IgD-negative memory B cell (primary cell): ENCODE measurements at regions not wholly inside any gene's neighbourhood (a gene's known extent, or its start where the extent isn't known, plus 50 kb on each side); places are given as distances from the start of the nearest gene placed in this dataset.
"Not testable (repeated sequence)": the region's sequence is repeated elsewhere in the genome, so short reads cannot be mapped to it uniquely, and the experiment has no call there.

Experiments used
- H3K27ac Mint-ChIP-seq, 3 donors: one replicate each; pipeline ENCODE4 v1.8.0; 2020 to 2022; ENCODE audit warnings: mild to moderate bottlenecking in 3 of 3, mixed read lengths in 3 of 3, moderate library complexity in 1 of 3
- H3K27me3 Mint-ChIP-seq: one replicate; pipeline ENCODE4 v1.8.0; 2021; ENCODE audit warnings: mixed read lengths
- H3K36me3 Mint-ChIP-seq: one replicate; pipeline ENCODE4 v1.8.0; 2020; ENCODE audit warnings: mild to moderate bottlenecking, mixed read lengths
- H3K4me1 Mint-ChIP-seq, 3 donors: one replicate each; pipeline ENCODE4 v1.8.0; 2020 to 2022; ENCODE audit warnings: mixed read lengths in 3 of 3, mild to moderate bottlenecking in 1 of 3
- H3K4me3 Mint-ChIP-seq, 4 donors: one replicate each; pipeline ENCODE4 v1.8.0; 2020 to 2022; ENCODE audit warnings: mild to moderate bottlenecking in 4 of 4, mixed read lengths in 4 of 4, moderate library complexity in 3 of 4
- H3K9me3 Mint-ChIP-seq, 3 donors: one replicate each; pipeline ENCODE4 v1.8.0; 2020 to 2021; ENCODE audit warnings: mixed read lengths in 3 of 3, mild to moderate bottlenecking in 1 of 3

GRCh38 chr5:53277491-53277890 lies 167.9 kb upstream of the MOCS2 start:
- Mint-ChIP-seq H3K9me3 (peaks cover 1 to 3% (median 2%) of the 10 kb centered on the region in 3 donors), H3K36me3 (no peaks in the 10 kb centered on the region), H3K4me1 (no peaks in the 10 kb centered on the region), H3K4me3 (no peak overlapping the region), H3K27ac (no peak overlapping the region), H3K27me3 (no peaks in the 10 kb centered on the region)

- no peaks in the 10 kb centered on the region for H3K36me3 Mint-ChIP-seq
Observed at GRCh38 chr5:53287573-53287972, 178.0 kb upstream of the MOCS2 start.

GRCh38 chr5:53288511-53288910 lies 179.0 kb upstream of the MOCS2 start:
- Mint-ChIP-seq H3K36me3 (no peaks in the 10 kb centered on the region), H3K27me3 (peaks cover 2% of the 10 kb centered on the region), H3K4me1 (no peaks in the 10 kb centered on the region), H3K9me3 (peaks cover 0 to 5% (median 2%) of the 10 kb centered on the region in 3 donors), H3K27ac (no peak overlapping the region), H3K4me3 (no peak overlapping the region)

More at GRCh38 chr5:53287573-53287972, 178.0 kb upstream of the MOCS2 start:
- H3K4me1 Mint-ChIP-seq = no peaks in the 10 kb centered on the region
- no peak overlapping the region for H3K27ac Mint-ChIP-seq
- peaks cover 2 to 5% (median 2%) of the 10 kb centered on the region in 3 donors for H3K9me3 Mint-ChIP-seq
- peaks cover 3% of the 10 kb centered on the region for H3K27me3 Mint-ChIP-seq
- H3K4me3 Mint-ChIP-seq = no peak overlapping the region

- no peak overlapping the region for H3K4me3 Mint-ChIP-seq
- no peaks in the 10 kb centered on the region for H3K36me3 Mint-ChIP-seq
- H3K27ac Mint-ChIP-seq = no peak overlapping the region
- H3K4me1 Mint-ChIP-seq = no peaks in the 10 kb centered on the region
- H3K9me3 Mint-ChIP-seq = peaks cover 0 to 5% (median 2%) of the 10 kb centered on the region in 3 donors
- H3K27me3 Mint-ChIP-seq = peaks cover 2% of the 10 kb centered on the region
Observed at GRCh38 chr5:53291047-53291446, 181.5 kb upstream of the MOCS2 start.

- no peak overlapping the region for H3K4me3 Mint-ChIP-seq
- H3K27ac Mint-ChIP-seq = no peak overlapping the region
- H3K36me3 Mint-ChIP-seq = no peaks in the 10 kb centered on the region
- peaks cover 2% of the 10 kb centered on the region for H3K27me3 Mint-ChIP-seq
- H3K9me3 Mint-ChIP-seq = peaks cover 0 to 5% (median 2%) of the 10 kb centered on the region in 3 donors
- H3K4me1 Mint-ChIP-seq = no peaks in the 10 kb centered on the region
Observed at GRCh38 chr5:53291528-53291927, 182.0 kb upstream of the MOCS2 start.

- H3K36me3 Mint-ChIP-seq = no peaks in the 10 kb centered on the region
- H3K4me1 Mint-ChIP-seq = no peaks in the 10 kb centered on the region
- H3K9me3 Mint-ChIP-seq = peaks cover 0 to 2% (median 0%) of the 10 kb centered on the region in 3 donors
- H3K4me3 Mint-ChIP-seq = no peak overlapping the region
- H3K27ac Mint-ChIP-seq = no peak overlapping the region
- H3K27me3 Mint-ChIP-seq = no peaks in the 10 kb centered on the region
Observed at GRCh38 chr5:53298841-53299240, 181.6 kb upstream of the FST start.

- Mint-ChIP-seq H3K4me1 (no peaks in the 10 kb centered on the region), H3K36me3 (no peaks in the 10 kb centered on the region), H3K27ac (no peak overlapping the region), H3K9me3 (peaks cover 2 to 10% (median 6%) of the 10 kb centered on the region in 3 donors), H3K4me3 (no peak overlapping the region), H3K27me3 (no peaks in the 10 kb centered on the region)
Observed at GRCh38 chr5:53302529-53302928, 177.9 kb upstream of the FST start.

- Mint-ChIP-seq H3K4me1 (no peaks in the 10 kb centered on the region), H3K36me3 (no peaks in the 10 kb centered on the region), H3K4me3 (no peak overlapping the region), H3K27me3 (no peaks in the 10 kb centered on the region), H3K9me3 (peaks cover 2 to 10% (median 6%) of the 10 kb centered on the region in 3 donors), H3K27ac (no peak overlapping the region)
Observed at GRCh38 chr5:53303105-53303504, 177.3 kb upstream of the FST start.

GRCh38 chr5:53305316-53305715 lies 175.1 kb upstream of the FST start:
- not testable (repeated sequence) for H3K27ac Mint-ChIP-seq, H3K36me3 Mint-ChIP-seq, H3K27me3 Mint-ChIP-seq, H3K4me1 Mint-ChIP-seq, H3K4me3 Mint-ChIP-seq
- peaks cover 5 to 15% (median 11%) of the 10 kb centered on the region in 3 donors for H3K9me3 Mint-ChIP-seq

GRCh38 chr5:53309653-53310052 lies 170.8 kb upstream of the FST start:
- Mint-ChIP-seq H3K27me3 (no peaks in the 10 kb centered on the region), H3K36me3 (no peaks in the 10 kb centered on the region), H3K4me3 (no peak overlapping the region), H3K4me1 (no peaks in the 10 kb centered on the region), H3K27ac (no peak overlapping the region), H3K9me3 (peaks cover 5 to 15% (median 9%) of the 10 kb centered on the region in 3 donors)

GRCh38 chr5:53311681-53312080 lies 168.7 kb upstream of the FST start:
- Mint-ChIP-seq H3K36me3 (no peaks in the 10 kb centered on the region), H3K4me1 (no peaks in the 10 kb centered on the region), H3K27ac (no peak overlapping the region), H3K4me3 (no peak overlapping the region), H3K27me3 (no peaks in the 10 kb centered on the region), H3K9me3 (peaks cover 5 to 13% (median 7%) of the 10 kb centered on the region in 3 donors)

- H3K9me3 Mint-ChIP-seq = peaks cover 5 to 13% (median 7%) of the 10 kb centered on the region in 3 donors
- H3K4me3 Mint-ChIP-seq = no peak overlapping the region
- H3K27ac Mint-ChIP-seq = no peak overlapping the region
- H3K27me3 Mint-ChIP-seq = no peaks in the 10 kb centered on the region
- no peaks in the 10 kb centered on the region for H3K36me3 Mint-ChIP-seq
- no peaks in the 10 kb centered on the region for H3K4me1 Mint-ChIP-seq
Observed at GRCh38 chr5:53313145-53313544, 167.3 kb upstream of the FST start.

- Mint-ChIP-seq H3K27ac (no peak overlapping the region), H3K4me3 (no peak overlapping the region), H3K36me3 (no peaks in the 10 kb centered on the region), H3K4me1 (no peaks in the 10 kb centered on the region), H3K9me3 (peaks cover 3 to 6% (median 5%) of the 10 kb centered on the region in 3 donors), H3K27me3 (no peaks in the 10 kb centered on the region)
Observed at GRCh38 chr5:53318303-53318702, 162.1 kb upstream of the FST start.

GRCh38 chr5:53319315-53319714 lies 161.1 kb upstream of the FST start:
- H3K4me3 Mint-ChIP-seq = no peak overlapping the region
- no peaks in the 10 kb centered on the region for H3K27me3 Mint-ChIP-seq

GRCh38 chr5:53321073-53321472 lies 159.4 kb upstream of the FST start:
- peaks cover 0 to 3% (median 0%) of the 10 kb centered on the region in 3 donors for H3K9me3 Mint-ChIP-seq
- no peaks in the 10 kb centered on the region for H3K27me3 Mint-ChIP-seq
- no peaks in the 10 kb centered on the region for H3K4me1 Mint-ChIP-seq
- H3K4me3 Mint-ChIP-seq = no peak overlapping the region
- no peak overlapping the region for H3K27ac Mint-ChIP-seq
- H3K36me3 Mint-ChIP-seq = no peaks in the 10 kb centered on the region

More at GRCh38 chr5:53319315-53319714, 161.1 kb upstream of the FST start:
- no peaks in the 10 kb centered on the region for H3K4me1 Mint-ChIP-seq
- H3K27ac Mint-ChIP-seq = no peak overlapping the region
- no peaks in the 10 kb centered on the region for H3K36me3 Mint-ChIP-seq
- H3K9me3 Mint-ChIP-seq = peaks cover 3 to 6% (median 5%) of the 10 kb centered on the region in 3 donors

GRCh38 chr5:53321721-53322120 lies 158.7 kb upstream of the FST start:
- Mint-ChIP-seq H3K9me3 (peaks cover 0 to 3% (median 0%) of the 10 kb centered on the region in 3 donors), H3K27me3 (no peaks in the 10 kb centered on the region), H3K36me3 (no peaks in the 10 kb centered on the region), H3K4me1 (no peaks in the 10 kb centered on the region), H3K4me3 (no peak overlapping the region), H3K27ac (no peak overlapping the region)
